PC-3 (cell line): ENCODE measurements at regions not wholly inside any gene's neighbourhood (a gene's known extent, or its start where the extent isn't known, plus 50 kb on each side); places are given as distances from the start of the nearest gene placed in this dataset.
A peak's percentile ranks its signal among the peaks of the same experiment; 100 is the strongest.

Source experiments
- ATAC-seq: fragments of 200-7000 bp; cut with Tn5 transposase; 2 replicates; pipeline ENCODE4 v1.9.1; 2020; ENCODE audit warnings: mild to moderate bottlenecking, moderate library complexity
- BruUV-seq: library from RNA; stranded (reverse); fragments of 400-500 nt; replicated peaks from 2 replicates; lab custom pipeline; 2021; lab: Mats Ljungman, UMichigan
- CTCF ChIA-PET: fragments of 300-600 bp; sonication (Branson Sonifier 250); formaldehyde crosslinking; loops from one replicate; lab custom pipeline; 2022; ENCODE audit warnings: antibody characterized with exemption; lab: Charles Lee
- POLR2A ChIA-PET: fragments of 300-600 bp; sonication (Branson Sonifier 250); formaldehyde crosslinking; loops from one replicate; lab custom pipeline; 2022; ENCODE audit warnings: antibody characterized with exemption; ENCODE audit not compliant: unreplicated experiment; lab: Charles Lee
- DNase-seq: peaks from one replicate; pipeline ENCODE4 v3.0.0-alpha.2; 2015
- H2AFZ ChIP-seq: fragments of 300-600 bp; sonication (generic); 2 replicates; pipeline ENCODE4 v1.6.0; 2016; ENCODE audit warnings: antibody characterized with exemption, low read length
- H3F3A ChIP-seq: fragments of 300-600 bp; sonication (generic); one replicate; pipeline ENCODE4 v1.6.0; 2017; ENCODE audit warnings: antibody characterized with exemption, low read length, control low read depth, mild to moderate bottlenecking; ENCODE audit not compliant: unreplicated experiment
- H3K27ac ChIP-seq: fragments of 300-600 bp; sonication (generic); 2 replicates; pipeline ENCODE4 v1.5.1; 2016; ENCODE audit warnings: mild to moderate bottlenecking, low read length
- H3K27me3 ChIP-seq: fragments of 300-600 bp; sonication (generic); 2 replicates; pipeline ENCODE4 v1.6.1; 2016; ENCODE audit warnings: low read length, mixed read lengths
- H3K36me3 ChIP-seq: fragments of 300-600 bp; sonication (generic); 2 replicates; pipeline ENCODE4 v1.6.1; 2016; ENCODE audit warnings: low read depth, mixed run types, low read length, mixed read lengths
- H3K4me1 ChIP-seq: fragments of 300-600 bp; sonication (generic); 2 replicates; pipeline ENCODE4 v1.5.1; 2016; ENCODE audit warnings: low read length; ENCODE audit not compliant: insufficient read depth
- H3K4me2 ChIP-seq: fragments of 300-600 bp; sonication (generic); 2 replicates; pipeline ENCODE4 v1.6.0; 2016; ENCODE audit warnings: low read length
- H3K4me3 ChIP-seq: fragments of 300-600 bp; sonication (generic); 2 replicates; pipeline ENCODE4 v1.5.1; 2016; ENCODE audit warnings: mild to moderate bottlenecking, low read length, mixed read lengths
- H3K79me2 ChIP-seq: fragments of 300-600 bp; sonication (generic); 2 replicates; pipeline ENCODE4 v1.6.1; 2017; ENCODE audit warnings: low read length, mixed read lengths
- H3K9ac ChIP-seq: fragments of 300-600 bp; sonication (generic); 2 replicates; pipeline ENCODE4 v1.6.0; 2016; ENCODE audit warnings: mild to moderate bottlenecking, low read length
- H3K9me2 ChIP-seq: fragments of 300-600 bp; sonication (generic); replicated peaks from 2 replicates; pipeline ENCODE4 v1.6.1; 2016; ENCODE audit warnings: mixed run types, low read length, mixed read lengths
- H3K9me3 ChIP-seq: fragments of 300-600 bp; sonication (generic); 2 replicates; pipeline ENCODE4 v1.6.1; 2016; ENCODE audit warnings: low read length, mixed read lengths
- H4K20me1 ChIP-seq: fragments of 300-600 bp; sonication (generic); 2 replicates; pipeline ENCODE4 v1.6.1; 2016; ENCODE audit warnings: low read length, mixed read lengths
- EZH2 ChIP-seq: fragments of 300-600 bp; sonication (generic); IDR thresholded peaks from one replicate; pipeline ENCODE4 v1.6.1; 2017; ENCODE audit warnings: antibody characterized with exemption, mild to moderate bottlenecking, low read length; ENCODE audit not compliant: unreplicated experiment
- EZH2phosphoT487 ChIP-seq: fragments of 300-600 bp; sonication (generic); IDR thresholded peaks from 2 replicates; pipeline ENCODE4 v1.6.1; 2018; ENCODE audit warnings: mild to moderate bottlenecking, antibody characterized with exemption, low read length, borderline replicate concordance
- intact Hi-C: fragments of 100-400 bp; cut with micrococcal nuclease; formaldehyde crosslinking; loops from 2 replicates; pipeline ENCODE4 v1.9.0; 2023
- TF ChIP-seq, protein P1 (sequence below): fragments of 300-600 bp; sonication (generic); conservative IDR thresholded peaks from 2 replicates; pipeline ENCODE4 v1.5.1; 2017; ENCODE audit warnings: antibody characterized with exemption, low read depth, mild to moderate bottlenecking, low read length

GRCh38 chr4:110808351-110808878 lies 185.5 kb upstream of the PITX2 start:
- H3K27me3 ChIP-seq = peaks cover 19% of the 10 kb centered on the region
- no peaks in the 10 kb centered on the region for H3K36me3 ChIP-seq
- CTCF ChIA-PET = no interaction called here
- H3K79me2 ChIP-seq = no peaks in the 10 kb centered on the region
- no peak overlapping the region for H3K27ac ChIP-seq
- H3K9me2 ChIP-seq = no peaks in the 10 kb centered on the region
- H3K9ac ChIP-seq = no peak overlapping the region
- no peaks in the 10 kb centered on the region for H4K20me1 ChIP-seq
- H3K4me3 ChIP-seq = no peak overlapping the region
- no peaks in the 10 kb centered on the region for H3K4me1 ChIP-seq
- intact Hi-C loops = no loop called here
- ATAC-seq (no peak), DNase-seq (peak; percentile 4)
- no peak overlapping the region for H2AFZ ChIP-seq
- POLR2A ChIA-PET = no interaction called here
- TF ChIP-seq, protein P1, sequence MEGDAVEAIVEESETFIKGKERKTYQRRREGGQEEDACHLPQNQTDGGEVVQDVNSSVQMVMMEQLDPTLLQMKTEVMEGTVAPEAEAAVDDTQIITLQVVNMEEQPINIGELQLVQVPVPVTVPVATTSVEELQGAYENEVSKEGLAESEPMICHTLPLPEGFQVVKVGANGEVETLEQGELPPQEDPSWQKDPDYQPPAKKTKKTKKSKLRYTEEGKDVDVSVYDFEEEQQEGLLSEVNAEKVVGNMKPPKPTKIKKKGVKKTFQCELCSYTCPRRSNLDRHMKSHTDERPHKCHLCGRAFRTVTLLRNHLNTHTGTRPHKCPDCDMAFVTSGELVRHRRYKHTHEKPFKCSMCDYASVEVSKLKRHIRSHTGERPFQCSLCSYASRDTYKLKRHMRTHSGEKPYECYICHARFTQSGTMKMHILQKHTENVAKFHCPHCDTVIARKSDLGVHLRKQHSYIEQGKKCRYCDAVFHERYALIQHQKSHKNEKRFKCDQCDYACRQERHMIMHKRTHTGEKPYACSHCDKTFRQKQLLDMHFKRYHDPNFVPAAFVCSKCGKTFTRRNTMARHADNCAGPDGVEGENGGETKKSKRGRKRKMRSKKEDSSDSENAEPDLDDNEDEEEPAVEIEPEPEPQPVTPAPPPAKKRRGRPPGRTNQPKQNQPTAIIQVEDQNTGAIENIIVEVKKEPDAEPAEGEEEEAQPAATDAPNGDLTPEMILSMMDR = no peak
- TF ChIP-seq EZH2phosphoT487 (no peak), EZH2 (no peak)
- H3F3A ChIP-seq = no peaks in the 10 kb centered on the region
- H3K9me3 ChIP-seq = no peaks in the 10 kb centered on the region
- BruUV-seq = no TSS peak
- no peak overlapping the region for H3K4me2 ChIP-seq

DNA sequence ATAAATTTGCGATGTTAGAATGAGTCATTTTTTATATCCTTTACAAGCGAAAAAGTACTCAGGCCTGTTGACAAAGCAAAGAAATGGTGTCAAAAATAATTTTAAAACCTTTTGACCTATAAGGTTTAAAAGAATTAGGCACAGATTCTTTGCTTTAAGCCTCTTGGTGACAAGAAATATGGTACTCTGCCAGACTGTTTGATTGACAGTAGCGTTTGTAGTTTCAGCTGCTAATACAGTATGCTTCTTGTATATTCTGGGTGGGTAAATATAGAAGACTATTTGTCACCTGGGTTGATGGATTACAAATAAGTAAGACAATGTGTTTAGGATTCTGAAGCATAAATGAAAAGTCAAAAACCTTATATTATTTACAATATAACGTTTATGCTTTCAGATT lies 193.1 kb upstream of the PITX2 start:
- no peaks in the 10 kb centered on the region for H3K79me2 ChIP-seq
- ChIA-PET POLR2A (no interaction called here), CTCF (no interaction called here)
- H3K27ac ChIP-seq = no peak overlapping the region
- peaks cover 30% of the 10 kb centered on the region for H3K27me3 ChIP-seq
- H3K4me3 ChIP-seq = no peak overlapping the region
- no peak for DNase-seq
- no peaks in the 10 kb centered on the region for H3K9me3 ChIP-seq
- ATAC-seq = no peak
- H2AFZ ChIP-seq = no peak overlapping the region
- H4K20me1 ChIP-seq = no peaks in the 10 kb centered on the region
- no peaks in the 10 kb centered on the region for H3K9me2 ChIP-seq
- no peak overlapping the region for H3K9ac ChIP-seq
- BruUV-seq = no TSS peak
- H3K4me2 ChIP-seq = no peak overlapping the region
- intact Hi-C loops = no loop called here
- no peaks in the 10 kb centered on the region for H3K36me3 ChIP-seq
- H3K4me1 ChIP-seq = no peaks in the 10 kb centered on the region
- TF ChIP-seq EZH2 = no peak
- TF ChIP-seq EZH2phosphoT487 = no peak
- TF ChIP-seq, protein P1 = no peak
- H3F3A ChIP-seq = no peaks in the 10 kb centered on the region

DNA sequence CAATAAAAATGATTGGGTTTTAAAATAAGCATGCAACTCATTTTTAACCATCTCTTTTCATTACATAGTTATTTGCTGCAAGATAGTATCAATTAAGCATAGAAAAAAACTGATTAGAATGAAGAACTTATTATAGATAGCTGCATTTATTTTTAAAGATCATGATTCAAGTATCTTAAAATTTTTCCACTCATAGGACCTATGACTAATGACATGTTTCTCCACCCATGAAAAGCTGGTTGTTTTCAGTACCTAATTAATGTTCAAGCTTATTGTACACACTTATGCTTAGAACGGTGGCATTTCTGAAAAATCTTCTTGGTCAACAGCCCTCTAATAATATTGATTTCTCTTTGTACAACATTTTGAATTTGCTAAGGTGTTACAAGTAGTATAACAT lies 193.5 kb upstream of the PITX2 start:
- no peak overlapping the region for H3K9ac ChIP-seq
- H3K79me2 ChIP-seq = no peaks in the 10 kb centered on the region
- ChIA-PET CTCF (no interaction called here), POLR2A (no interaction called here)
- intact Hi-C loops = no loop called here
- H3K4me3 ChIP-seq = no peak overlapping the region
- no peaks in the 10 kb centered on the region for H3K36me3 ChIP-seq
- peaks cover 30% of the 10 kb centered on the region for H3K27me3 ChIP-seq
- DNase-seq (no peak), ATAC-seq (no peak)
- no peaks in the 10 kb centered on the region for H4K20me1 ChIP-seq
- H3F3A ChIP-seq = no peaks in the 10 kb centered on the region
- BruUV-seq = no TSS peak
- H3K9me3 ChIP-seq = no peaks in the 10 kb centered on the region
- H3K27ac ChIP-seq = no peak overlapping the region
- no peaks in the 10 kb centered on the region for H3K9me2 ChIP-seq
- no peak overlapping the region for H3K4me2 ChIP-seq
- H2AFZ ChIP-seq = no peak overlapping the region
- TF ChIP-seq, protein P1 = no peak
- TF ChIP-seq EZH2phosphoT487 = no peak
- no peak for TF ChIP-seq EZH2
- no peaks in the 10 kb centered on the region for H3K4me1 ChIP-seq
